HG03039 (cell line): ENCODE measurements at regions not wholly inside any gene's neighbourhood (a gene's known extent, or its start where the extent isn't known, plus 50 kb on each side); places are given as distances from the start of the nearest gene placed in this dataset.
"Not testable (repeated sequence)": the region's sequence is repeated elsewhere in the genome, so short reads cannot be mapped to it uniquely, and the experiment has no call there.

Experiments
- ATAC-seq: cut with Tn5 transposase; IDR thresholded peaks from one replicate; pipeline ENCODE4 v1.9.1; 2021; ENCODE audit warnings: mild to moderate bottlenecking, moderate library complexity; ENCODE audit not compliant: unreplicated experiment

- ATAC-seq, result no peak
These were observed 189.0 kb upstream of the NFIA start for GRCh38 chr1:60893136-60893930.

- no peak for ATAC-seq
These were observed 190.6 kb upstream of the NFIA start for GRCh38 chr1:60891765-60892164.

DNA sequence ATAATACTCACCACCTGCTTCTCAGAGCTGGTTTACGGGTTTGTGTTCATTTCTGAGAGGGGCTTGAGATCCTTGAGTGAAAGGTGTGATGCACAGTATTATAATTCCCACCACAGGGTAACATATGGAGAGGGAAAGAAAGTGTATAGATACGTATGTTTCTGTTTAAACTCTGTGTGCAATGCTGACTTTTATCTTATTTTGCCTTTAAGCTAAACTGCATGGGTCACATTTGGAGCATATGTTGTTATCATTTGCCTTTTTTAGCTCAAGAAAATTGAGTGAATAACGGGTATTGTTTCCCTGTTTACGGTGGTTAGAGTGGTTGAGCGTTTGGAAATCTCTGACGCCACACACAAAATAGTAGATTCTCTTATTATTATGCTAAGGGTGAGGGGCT is 191.1 kb upstream of the NFIA start:
- no peak for ATAC-seq

DNA sequence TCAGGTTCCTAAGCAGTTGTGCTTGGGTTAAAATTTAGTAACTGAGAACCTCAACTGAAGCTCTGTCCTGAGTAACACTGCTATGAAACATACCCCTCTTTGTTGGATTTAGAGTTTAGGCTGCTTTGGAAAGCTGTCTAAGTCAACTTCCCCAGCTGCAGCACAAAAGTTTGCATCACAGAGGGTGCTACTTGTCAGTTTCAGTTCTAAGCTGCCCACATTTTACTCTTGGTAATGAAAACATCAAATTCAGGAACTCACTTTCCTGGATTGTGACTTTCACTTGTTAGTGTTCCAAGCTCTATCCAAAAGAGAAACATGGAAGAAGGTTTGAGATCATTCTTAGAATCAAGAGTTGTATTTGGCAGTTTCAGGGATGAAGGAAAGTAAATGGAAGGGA is 191.7 kb upstream of the NFIA start:
- ATAC-seq, result no peak

- ATAC-seq, result no peak
These were observed 192.7 kb upstream of the NFIA start for GRCh38 chr1:60889709-60890108.

DNA sequence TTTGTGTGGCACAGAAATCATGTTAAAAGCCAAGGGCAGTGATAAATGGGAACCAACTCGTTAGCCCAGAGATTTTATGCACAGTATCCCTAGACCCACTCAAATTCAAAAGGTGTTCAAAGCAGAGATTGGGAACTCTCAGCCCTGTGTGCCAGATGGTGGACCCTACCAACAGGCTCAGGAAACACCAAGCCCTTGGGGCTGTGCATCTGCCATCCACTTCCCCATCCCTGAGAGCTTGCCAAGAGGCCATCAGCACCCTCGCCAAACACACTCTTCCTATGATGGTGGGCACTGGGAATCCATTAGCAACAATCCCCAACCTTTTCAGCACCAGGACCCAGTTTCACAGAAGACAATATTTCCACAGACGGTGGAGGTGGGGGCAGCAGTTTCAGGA is 194.2 kb upstream of the NFIA start:
- ATAC-seq, result no peak

GRCh38 chr1:60886793-60887331 is 195.5 kb upstream of the NFIA start:
- ATAC-seq, result no peak

DNA sequence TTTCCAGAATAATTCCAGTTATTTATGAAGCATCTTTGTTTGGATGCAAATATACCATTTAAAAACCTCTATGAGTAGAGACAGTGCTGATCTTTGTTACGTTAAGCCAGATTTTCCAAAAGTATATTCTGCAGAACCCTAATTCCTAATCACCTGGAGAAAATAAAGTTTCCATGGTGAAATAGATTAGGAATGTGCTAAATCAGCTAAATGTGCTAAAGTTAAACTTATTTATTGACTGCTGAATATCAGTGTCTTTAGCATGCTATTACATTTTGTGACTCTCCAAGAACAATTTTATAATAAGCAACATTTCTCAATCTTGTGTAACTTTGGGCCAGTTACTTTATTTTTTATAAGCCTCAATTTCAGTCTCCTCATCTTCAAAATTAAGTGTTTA is 196.3 kb upstream of the NFIA start:
- ATAC-seq, result no peak

GRCh38 chr1:60880202-60880601 is 202.2 kb upstream of the NFIA start:
- no peak for ATAC-seq

DNA sequence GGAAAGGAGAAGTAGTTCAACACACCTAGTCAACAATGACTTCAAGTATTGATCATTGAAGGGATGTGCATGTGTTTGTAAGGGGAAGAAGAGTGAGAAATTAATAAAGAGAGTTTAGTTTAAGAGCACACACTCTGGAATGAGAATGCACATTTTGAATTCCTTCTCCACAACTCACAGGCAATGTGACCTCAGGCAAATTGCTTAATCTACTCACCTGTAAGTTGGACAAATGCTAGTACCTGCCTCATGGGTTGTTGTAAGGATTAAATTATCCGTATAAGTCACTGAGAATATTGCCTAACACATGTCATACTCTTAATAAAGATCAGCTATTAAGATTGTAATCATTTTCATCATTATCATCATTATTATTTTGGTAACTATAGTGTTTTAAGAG is 204.0 kb upstream of the NFIA start:
- no peak for ATAC-seq

- no peak for ATAC-seq
These were observed 205.0 kb upstream of the NFIA start for GRCh38 chr1:60877376-60877775.

- ATAC-seq, result no peak
These were observed 205.4 kb upstream of the NFIA start for GRCh38 chr1:60876952-60877351.

DNA sequence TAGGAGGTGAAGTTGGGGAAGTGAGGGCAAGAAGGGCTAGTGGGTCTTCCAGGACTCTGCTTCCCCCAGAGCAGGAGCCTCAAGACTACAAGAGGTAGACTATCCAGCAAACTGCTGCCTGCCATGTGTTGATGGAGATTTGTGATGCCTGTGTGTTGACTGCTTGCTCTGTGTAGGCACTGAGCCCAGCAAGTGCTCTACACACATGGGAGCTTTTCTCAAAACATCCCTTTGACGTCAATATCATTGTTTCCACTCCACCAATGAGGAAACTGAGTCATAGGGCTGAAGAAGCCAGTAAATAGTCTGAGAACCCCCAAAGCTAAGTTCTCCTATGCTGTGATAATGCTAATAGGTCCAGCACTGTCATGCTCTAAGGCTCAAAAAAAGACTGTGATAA is 207.2 kb upstream of the NFIA start:
- no peak for ATAC-seq

DNA sequence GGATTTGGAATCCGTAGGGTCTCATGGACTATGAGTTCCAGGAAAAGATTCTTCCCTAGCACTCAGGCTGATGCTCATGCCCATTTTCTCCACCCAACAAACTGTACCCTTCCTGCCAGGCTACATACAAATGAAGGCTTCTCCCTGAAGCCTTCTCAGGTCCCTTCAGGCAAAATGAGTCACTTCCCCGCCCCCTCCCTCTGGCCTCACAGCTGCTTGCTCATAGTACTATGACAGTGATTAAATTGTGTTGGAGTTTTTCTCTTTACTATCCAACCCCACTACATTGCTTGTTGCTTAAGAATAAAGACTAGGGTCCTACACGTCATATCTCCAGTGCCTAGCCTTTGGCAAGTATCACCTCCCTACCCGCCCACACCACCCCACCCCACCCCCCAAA is 207.6 kb upstream of the NFIA start:
- no peak for ATAC-seq

DNA sequence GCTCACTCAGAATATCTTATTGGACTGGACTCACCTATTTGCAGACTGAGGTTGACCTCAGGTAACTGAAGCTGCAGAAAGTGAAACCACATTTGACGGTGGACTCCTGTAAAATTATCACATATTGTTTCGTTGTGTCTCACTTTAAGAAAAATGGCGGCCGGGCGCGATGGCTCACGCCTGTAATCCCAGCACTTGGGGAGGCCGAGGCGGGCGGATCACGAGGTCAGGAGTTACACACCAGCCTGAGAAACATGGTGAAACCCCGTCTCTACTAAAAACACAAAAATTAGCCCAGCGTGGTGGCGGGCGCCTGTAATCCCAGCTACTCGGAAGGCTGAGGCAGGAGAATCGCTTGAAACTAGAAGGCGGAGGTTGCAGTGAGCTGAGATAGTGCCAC is 209.0 kb upstream of the NFIA start:
- not testable (repeated sequence) for ATAC-seq

- no peak for ATAC-seq
These were observed 209.8 kb upstream of the NFIA start for GRCh38 chr1:60872426-60873054.

- no peak for ATAC-seq
These were observed 212.0 kb upstream of the NFIA start for GRCh38 chr1:60870269-60870865.

GRCh38 chr1:60868901-60869663 is 213.3 kb upstream of the NFIA start:
- no peak for ATAC-seq

GRCh38 chr1:60867782-60868181 is 214.6 kb upstream of the NFIA start:
- ATAC-seq, result no peak

GRCh38 chr1:60866917-60867531 is 215.3 kb upstream of the NFIA start:
- no peak for ATAC-seq
